Thoracic aorta (tissue), 2 donors: ENCODE measurements at regions not wholly inside any gene's neighbourhood (a gene's known extent, or its start where the extent isn't known, plus 50 kb on each side); places are given as distances from the start of the nearest gene placed in this dataset.
"Not testable (repeated sequence)": the region's sequence is repeated elsewhere in the genome, so short reads cannot be mapped to it uniquely, and the experiment has no call there.

Experiments
- ATAC-seq: fragments of 150-250 bp; one replicate; pipeline ENCODE4 v1.8.0; 2017; ENCODE audit warnings: low read depth; ENCODE audit not compliant: insufficient number of reproducible peaks, low FRiP score
- DNase-seq: peaks from one replicate; pipeline ENCODE4 v3.0.0-alpha.2; 2020; ENCODE audit warnings: low spot score
- H3K27ac ChIP-seq, 2 donors: fragments of 200-600 bp; sonication (generic); 1 replicate in 1 of 2; 2 replicates in 1 of 2; pipeline ENCODE4 v1.5.1; 2016; ENCODE audit warnings: mild to moderate bottlenecking in 2 of 2, moderate library complexity in 2 of 2
- H3K27me3 ChIP-seq: fragments of 200-600 bp; sonication (generic); replicated peaks from 2 replicates; pipeline ENCODE4 v1.6.0; 2016; ENCODE audit warnings: mild to moderate bottlenecking; ENCODE audit not compliant: insufficient read depth
- H3K36me3 ChIP-seq: fragments of 200-600 bp; sonication (generic); one replicate; pipeline ENCODE4 v1.5.1; 2016
- H3K4me1 ChIP-seq, 2 donors: fragments of 200-600 bp; sonication (generic); 1 replicate in 1 of 2; 2 replicates in 1 of 2; pipeline versions ENCODE4 v1.5.1 to v1.6.0; 2016; ENCODE audit warnings: low read depth in 2 of 2, mild to moderate bottlenecking in 1 of 2; ENCODE audit not compliant: control insufficient read depth in 1 of 2
- H3K4me3 ChIP-seq: fragments of 200-600 bp; sonication (generic); 2 replicates; pipeline ENCODE4 v1.5.1; 2016; ENCODE audit warnings: mild to moderate bottlenecking
- H3K9me3 ChIP-seq: fragments of 200-600 bp; sonication (generic); 2 replicates; pipeline ENCODE4 v1.5.1; 2016
- TF ChIP-seq, protein P1 (sequence below): fragments of 200-600 bp; sonication (generic); IDR thresholded peaks from one replicate; pipeline ENCODE4 v1.5.1; 2019; ENCODE audit warnings: antibody characterized with exemption

GRCh38 chr11:96567667-96568066 is 177.9 kb downstream of the JRKL start:
- H3K4me3 ChIP-seq: no peak overlapping the region
- ATAC-seq (no peak), DNase-seq (no peak)
- H3K27me3 ChIP-seq: no peaks in the 10 kb centered on the region
- H3K36me3 ChIP-seq: no peaks in the 10 kb centered on the region
- TF ChIP-seq, protein P1, sequence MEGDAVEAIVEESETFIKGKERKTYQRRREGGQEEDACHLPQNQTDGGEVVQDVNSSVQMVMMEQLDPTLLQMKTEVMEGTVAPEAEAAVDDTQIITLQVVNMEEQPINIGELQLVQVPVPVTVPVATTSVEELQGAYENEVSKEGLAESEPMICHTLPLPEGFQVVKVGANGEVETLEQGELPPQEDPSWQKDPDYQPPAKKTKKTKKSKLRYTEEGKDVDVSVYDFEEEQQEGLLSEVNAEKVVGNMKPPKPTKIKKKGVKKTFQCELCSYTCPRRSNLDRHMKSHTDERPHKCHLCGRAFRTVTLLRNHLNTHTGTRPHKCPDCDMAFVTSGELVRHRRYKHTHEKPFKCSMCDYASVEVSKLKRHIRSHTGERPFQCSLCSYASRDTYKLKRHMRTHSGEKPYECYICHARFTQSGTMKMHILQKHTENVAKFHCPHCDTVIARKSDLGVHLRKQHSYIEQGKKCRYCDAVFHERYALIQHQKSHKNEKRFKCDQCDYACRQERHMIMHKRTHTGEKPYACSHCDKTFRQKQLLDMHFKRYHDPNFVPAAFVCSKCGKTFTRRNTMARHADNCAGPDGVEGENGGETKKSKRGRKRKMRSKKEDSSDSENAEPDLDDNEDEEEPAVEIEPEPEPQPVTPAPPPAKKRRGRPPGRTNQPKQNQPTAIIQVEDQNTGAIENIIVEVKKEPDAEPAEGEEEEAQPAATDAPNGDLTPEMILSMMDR: no peak
- no peaks in the 10 kb centered on the region for H3K4me1 ChIP-seq
- H3K9me3 ChIP-seq: no peaks in the 10 kb centered on the region
- H3K27ac ChIP-seq: no peak overlapping the region

DNA sequence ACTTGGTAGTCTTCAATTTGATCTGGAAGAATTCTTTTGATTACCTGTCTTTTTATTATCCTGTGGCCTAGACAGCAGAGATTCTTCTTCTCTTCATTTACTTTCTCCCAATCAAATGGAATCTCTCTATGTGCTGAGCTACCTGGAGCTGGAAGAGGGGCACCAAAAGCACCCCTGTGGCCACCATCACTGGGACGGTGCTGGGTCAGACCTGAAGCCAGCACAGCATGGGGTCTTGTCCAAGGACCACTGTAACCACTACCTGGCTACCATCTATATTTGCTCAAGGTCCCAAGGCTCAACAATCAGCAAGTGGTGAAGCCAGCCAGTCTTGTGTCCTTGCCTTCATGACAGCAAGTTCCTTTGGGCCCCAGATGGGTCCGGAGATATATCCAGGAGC is 186.6 kb downstream of the JRKL start:
- no peaks in the 10 kb centered on the region for H3K9me3 ChIP-seq
- TF ChIP-seq, protein P1: no peak
- ATAC-seq (no peak), DNase-seq (no peak)
- H3K36me3 ChIP-seq: no peaks in the 10 kb centered on the region
- H3K27ac ChIP-seq: no peak overlapping the region
- H3K27me3 ChIP-seq: no peaks in the 10 kb centered on the region
- H3K4me3 ChIP-seq: no peak overlapping the region
- no peaks in the 10 kb centered on the region for H3K4me1 ChIP-seq

GRCh38 chr11:96578379-96578778 is 188.6 kb downstream of the JRKL start:
- no peak for ATAC-seq
- no peak for DNase-seq
- Histone ChIP-seq H3K4me1 (no peaks in the 10 kb centered on the region), H3K27ac (no peak overlapping the region), H3K27me3 (no peaks in the 10 kb centered on the region), H3K4me3 (no peak overlapping the region), H3K36me3 (no peaks in the 10 kb centered on the region), H3K9me3 (no peaks in the 10 kb centered on the region)
- TF ChIP-seq, protein P1: no peak

- H3K36me3 ChIP-seq: no peaks in the 10 kb centered on the region
- DNase-seq (no peak), ATAC-seq (no peak)
- H3K4me3 ChIP-seq: no peak overlapping the region
- H3K27ac ChIP-seq: no peak overlapping the region
- no peaks in the 10 kb centered on the region for H3K4me1 ChIP-seq
- TF ChIP-seq, protein P1: no peak
- H3K27me3 ChIP-seq: no peaks in the 10 kb centered on the region
- no peaks in the 10 kb centered on the region for H3K9me3 ChIP-seq
Measured at GRCh38 chr11:96579656-96580055, 189.8 kb downstream of the JRKL start.

GRCh38 chr11:96580476-96581040 is 190.7 kb downstream of the JRKL start:
- Histone ChIP-seq H3K9me3 (no peaks in the 10 kb centered on the region), H3K27me3 (no peaks in the 10 kb centered on the region), H3K4me3 (no peak overlapping the region), H3K27ac (no peak overlapping the region), H3K4me1 (no peaks in the 10 kb centered on the region), H3K36me3 (no peaks in the 10 kb centered on the region)
- TF ChIP-seq, protein P1: no peak
- no peak for ATAC-seq
- no peak for DNase-seq

DNA sequence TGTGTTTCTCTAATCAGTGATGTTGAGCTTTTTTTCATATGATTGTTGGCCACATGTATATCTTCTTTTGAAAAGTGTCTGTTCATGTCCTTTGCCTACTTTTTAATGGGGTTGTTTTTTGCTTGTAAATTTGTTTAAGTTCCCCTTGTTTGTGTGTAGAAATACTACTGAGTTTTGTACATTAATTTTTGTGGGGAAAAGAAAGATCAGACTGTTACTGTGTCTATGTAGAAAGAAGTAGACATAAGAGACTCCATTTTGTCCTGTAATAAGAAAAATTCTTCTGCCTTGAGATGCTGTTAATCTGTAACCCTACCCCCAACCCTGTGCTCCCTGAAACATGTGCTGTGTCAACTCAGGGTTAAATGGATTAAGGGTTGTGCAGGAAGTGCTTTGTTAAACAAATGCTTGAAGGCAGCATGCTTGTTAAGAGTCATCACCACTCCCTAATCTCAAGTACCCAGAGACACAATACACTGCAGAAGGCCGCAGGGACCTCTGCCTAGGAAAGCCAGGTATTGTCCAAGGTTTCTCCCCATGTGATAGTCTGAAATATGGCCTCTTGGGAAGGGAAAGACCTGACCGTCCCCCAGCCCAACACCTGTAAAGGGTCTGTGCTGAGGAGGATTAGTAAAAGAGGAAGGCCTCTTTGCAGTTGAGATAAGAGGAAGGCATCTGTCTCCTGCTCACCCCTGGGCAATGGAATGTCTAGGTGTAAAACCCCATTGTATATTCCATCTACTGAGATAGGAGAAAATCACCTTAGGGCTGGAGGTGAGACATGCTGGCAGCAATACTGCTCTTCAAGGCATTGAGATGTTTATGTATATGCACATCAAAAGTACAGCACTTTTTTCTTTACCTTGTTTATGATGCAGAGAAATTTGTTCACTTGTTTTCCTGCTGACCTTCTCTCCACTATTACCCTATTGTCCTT is 196.4 kb downstream of the JRKL start:
- DNase-seq, H3K27me3 ChIP-seq, H3K36me3 ChIP-seq, ATAC-seq, H3K9me3 ChIP-seq, H3K4me1 ChIP-seq, H3K4me3 ChIP-seq, H3K27ac ChIP-seq: not testable (repeated sequence)

DNA sequence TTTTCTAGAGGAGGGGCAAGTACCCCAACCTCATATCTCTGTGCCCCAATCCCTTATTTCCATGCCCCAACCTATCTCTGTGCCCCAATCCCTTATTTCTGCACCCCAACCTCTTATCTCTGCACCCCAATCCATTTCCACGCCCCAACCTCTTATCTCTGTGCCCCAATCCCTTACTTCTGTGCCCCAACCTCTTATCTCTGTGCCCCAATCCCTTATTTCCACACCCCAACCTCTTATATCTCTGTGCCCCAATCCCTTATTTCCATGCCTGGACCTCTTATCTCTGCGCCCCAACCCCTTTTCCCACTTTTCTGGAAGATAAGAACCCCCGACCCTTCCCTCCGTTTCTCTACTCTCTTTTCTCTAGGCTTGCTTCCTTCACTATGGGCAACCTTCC is 199.0 kb downstream of the JRKL start:
- not testable (repeated sequence) for H3K27ac ChIP-seq, H3K4me1 ChIP-seq, H3K27me3 ChIP-seq, DNase-seq, H3K4me3 ChIP-seq, H3K36me3 ChIP-seq, H3K9me3 ChIP-seq, ATAC-seq
